ENCODE measurements at regions not wholly inside any gene's neighbourhood (a gene's known extent, or its start where the extent isn't known, plus 50 kb on each side); places are given as distances from the start of the nearest gene placed in this dataset.

DNA sequence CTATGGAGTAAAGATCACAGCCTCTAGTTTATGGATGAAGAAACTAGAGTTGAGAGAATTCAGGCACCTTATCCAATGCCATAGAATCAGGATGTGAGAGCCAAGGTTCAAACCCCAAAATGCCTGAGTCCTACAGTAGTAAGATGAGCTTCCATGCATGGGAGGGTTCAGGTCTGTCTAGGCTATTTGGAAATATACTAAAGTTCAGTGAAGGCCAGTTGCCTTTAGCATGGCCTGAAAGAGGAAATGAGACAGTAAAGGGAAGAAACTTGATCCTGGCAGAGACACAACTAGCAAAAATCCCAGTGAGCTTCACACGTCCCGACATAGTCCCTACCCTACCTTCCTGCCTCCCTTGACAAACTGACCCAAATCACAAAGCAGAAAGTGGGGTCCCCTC is 317.0 kb downstream of the RASEF start:
- DNase-seq (ENCODE audit: low spot score) (no peak), ATAC-seq (ENCODE audit: low read depth) (no peak)
- Histone ChIP-seq H3K4me3 (ENCODE audit: severe bottlenecking) (no peak overlapping the region), H3K27me3 (ENCODE audit: insufficient read depth, poor library complexity, severe bottlenecking) (no peaks in the 10 kb centered on the region), H3K9me3 (ENCODE audit: severe bottlenecking) (no peaks in the 10 kb centered on the region), H3K27ac (ENCODE audit: poor library complexity, severe bottlenecking) (no peak overlapping the region), H3K4me1 (ENCODE audit: insufficient read depth, poor library complexity, severe bottlenecking) (no peaks in the 10 kb centered on the region), H3K36me3 (ENCODE audit: low read depth) (no peaks in the 10 kb centered on the region)
- TF ChIP-seq, protein P1, sequence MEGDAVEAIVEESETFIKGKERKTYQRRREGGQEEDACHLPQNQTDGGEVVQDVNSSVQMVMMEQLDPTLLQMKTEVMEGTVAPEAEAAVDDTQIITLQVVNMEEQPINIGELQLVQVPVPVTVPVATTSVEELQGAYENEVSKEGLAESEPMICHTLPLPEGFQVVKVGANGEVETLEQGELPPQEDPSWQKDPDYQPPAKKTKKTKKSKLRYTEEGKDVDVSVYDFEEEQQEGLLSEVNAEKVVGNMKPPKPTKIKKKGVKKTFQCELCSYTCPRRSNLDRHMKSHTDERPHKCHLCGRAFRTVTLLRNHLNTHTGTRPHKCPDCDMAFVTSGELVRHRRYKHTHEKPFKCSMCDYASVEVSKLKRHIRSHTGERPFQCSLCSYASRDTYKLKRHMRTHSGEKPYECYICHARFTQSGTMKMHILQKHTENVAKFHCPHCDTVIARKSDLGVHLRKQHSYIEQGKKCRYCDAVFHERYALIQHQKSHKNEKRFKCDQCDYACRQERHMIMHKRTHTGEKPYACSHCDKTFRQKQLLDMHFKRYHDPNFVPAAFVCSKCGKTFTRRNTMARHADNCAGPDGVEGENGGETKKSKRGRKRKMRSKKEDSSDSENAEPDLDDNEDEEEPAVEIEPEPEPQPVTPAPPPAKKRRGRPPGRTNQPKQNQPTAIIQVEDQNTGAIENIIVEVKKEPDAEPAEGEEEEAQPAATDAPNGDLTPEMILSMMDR (IDR thresholded peaks at IDR 0.05; ENCODE audit: poor library complexity, severe bottlenecking), result no peak

DNA sequence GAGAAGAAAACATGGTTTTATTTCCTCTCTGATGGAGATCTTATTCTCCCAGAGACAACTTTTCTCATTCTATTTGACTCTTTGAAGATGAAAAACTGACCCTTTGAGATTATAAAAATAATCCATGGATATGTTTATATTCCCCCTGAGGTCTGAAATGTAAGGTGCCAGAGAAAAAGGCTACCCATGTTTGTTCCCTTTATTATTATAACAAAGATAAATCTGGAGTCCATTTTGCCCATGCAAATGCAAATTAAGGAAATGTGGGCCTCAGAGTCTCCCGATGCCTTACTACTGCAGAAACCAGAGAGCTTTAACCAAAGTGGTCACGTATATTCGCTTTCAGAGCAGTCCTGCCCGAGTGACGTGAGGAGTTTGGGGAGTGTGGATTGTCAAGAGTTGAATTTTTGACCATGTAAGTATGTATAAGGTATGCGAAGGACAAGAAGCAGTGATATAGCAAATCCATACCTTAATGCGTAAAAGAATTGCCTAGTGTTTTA is 312.5 kb downstream of the RASEF start:
- no peaks in the 10 kb centered on the region for H3K36me3 ChIP-seq (ENCODE audit: low read depth)
- TF ChIP-seq, protein P1 (IDR thresholded peaks at IDR 0.05; ENCODE audit: poor library complexity, severe bottlenecking), result no peak
- no peak overlapping the region for H3K4me3 ChIP-seq (ENCODE audit: severe bottlenecking)
- H3K9me3 ChIP-seq (ENCODE audit: severe bottlenecking), result no peaks in the 10 kb centered on the region
- ATAC-seq (ENCODE audit: low read depth) (no peak), DNase-seq (ENCODE audit: low spot score) (no peak)
- H3K4me1 ChIP-seq (ENCODE audit: insufficient read depth, poor library complexity, severe bottlenecking), result no peaks in the 10 kb centered on the region
- H3K27ac ChIP-seq (ENCODE audit: poor library complexity, severe bottlenecking), result no peak overlapping the region
- no peaks in the 10 kb centered on the region for H3K27me3 ChIP-seq (ENCODE audit: insufficient read depth, poor library complexity, severe bottlenecking)

DNA sequence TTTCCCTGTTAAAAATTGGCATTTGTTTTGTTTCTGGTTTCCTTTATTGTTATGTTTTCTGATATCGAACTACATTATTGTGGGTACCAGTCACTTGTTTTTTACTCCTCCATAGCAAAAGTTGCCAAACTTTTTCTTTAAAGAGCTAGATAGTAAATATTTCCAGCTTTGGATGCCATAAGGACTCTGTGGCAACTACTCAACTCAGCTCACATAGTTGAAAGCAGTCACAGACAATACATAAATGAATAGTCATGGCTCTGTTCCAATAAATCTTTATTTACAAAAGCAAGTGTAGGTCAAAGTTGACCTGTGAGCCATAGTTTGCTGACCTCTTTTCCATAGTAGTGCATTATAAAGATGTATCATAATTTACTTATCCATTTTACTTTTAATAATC is 305.0 kb downstream of the RASEF start:
- TF ChIP-seq, protein P1 (IDR thresholded peaks at IDR 0.05; ENCODE audit: poor library complexity, severe bottlenecking), result no peak
- ATAC-seq (ENCODE audit: low read depth), result no peak

DNA sequence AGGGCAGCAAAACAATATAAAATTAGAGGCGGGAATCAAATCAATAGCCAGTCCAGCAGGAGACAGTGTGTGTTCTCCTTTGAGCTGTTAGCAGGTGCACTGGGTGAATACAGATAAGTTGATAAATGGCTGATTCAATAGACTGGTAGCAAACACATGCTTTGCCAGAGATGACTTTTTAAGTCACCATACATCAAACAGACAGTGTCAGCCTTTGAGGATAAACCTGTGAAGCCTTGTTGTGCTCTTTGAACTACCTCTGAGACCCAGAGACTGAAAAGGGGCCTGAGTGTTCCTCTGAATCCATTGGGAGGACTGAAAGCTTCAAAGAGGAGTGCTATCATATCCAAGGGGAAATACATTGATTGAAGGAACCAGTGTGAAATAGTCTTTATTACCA is 301.9 kb downstream of the RASEF start:
- Histone ChIP-seq H3K27ac (ENCODE audit: poor library complexity, severe bottlenecking) (no peak overlapping the region), H3K4me3 (ENCODE audit: severe bottlenecking) (no peak overlapping the region), H3K27me3 (ENCODE audit: insufficient read depth, poor library complexity, severe bottlenecking) (no peaks in the 10 kb centered on the region), H3K4me1 (ENCODE audit: insufficient read depth, poor library complexity, severe bottlenecking) (no peaks in the 10 kb centered on the region), H3K9me3 (ENCODE audit: severe bottlenecking) (no peaks in the 10 kb centered on the region), H3K36me3 (ENCODE audit: low read depth) (no peaks in the 10 kb centered on the region)
- no peak for ATAC-seq (ENCODE audit: low read depth)
- no peak for DNase-seq (ENCODE audit: low spot score)
- TF ChIP-seq, protein P1 (IDR thresholded peaks at IDR 0.05; ENCODE audit: poor library complexity, severe bottlenecking), result no peak

More for the DNA sequence above, 305.0 kb downstream of the RASEF start:
- Histone ChIP-seq H3K27me3 (ENCODE audit: insufficient read depth, poor library complexity, severe bottlenecking) (no peaks in the 10 kb centered on the region), H3K9me3 (ENCODE audit: severe bottlenecking) (no peaks in the 10 kb centered on the region), H3K36me3 (ENCODE audit: low read depth) (no peaks in the 10 kb centered on the region), H3K27ac (ENCODE audit: poor library complexity, severe bottlenecking) (no peak overlapping the region), H3K4me3 (ENCODE audit: severe bottlenecking) (no peak overlapping the region), H3K4me1 (ENCODE audit: insufficient read depth, poor library complexity, severe bottlenecking) (no peaks in the 10 kb centered on the region)
- no peak for DNase-seq (ENCODE audit: low spot score)

DNA sequence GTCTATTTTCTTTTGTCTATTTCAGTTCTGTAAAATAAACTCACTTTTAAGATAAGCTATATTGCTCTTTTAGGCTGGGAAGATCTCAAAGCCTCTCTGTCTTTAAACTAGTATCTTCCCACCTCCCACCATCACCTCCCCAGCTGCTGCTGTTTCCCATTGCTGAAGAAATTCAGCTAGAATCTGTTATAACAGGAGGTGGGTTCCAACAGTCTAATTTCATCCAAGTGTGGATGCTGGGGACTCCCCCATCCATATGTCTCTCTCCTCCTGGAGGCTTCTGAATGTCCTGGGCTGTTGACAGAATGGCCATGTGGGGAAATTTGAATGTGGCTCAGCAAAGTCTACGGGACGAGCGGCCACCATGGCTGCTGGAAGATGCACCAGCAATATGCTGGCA is 301.0 kb downstream of the RASEF start:
- TF ChIP-seq, protein P1 (IDR thresholded peaks at IDR 0.05; ENCODE audit: poor library complexity, severe bottlenecking), result no peak
- H3K27ac ChIP-seq (ENCODE audit: poor library complexity, severe bottlenecking), result no peak overlapping the region
- H3K27me3 ChIP-seq (ENCODE audit: insufficient read depth, poor library complexity, severe bottlenecking), result no peaks in the 10 kb centered on the region
- H3K4me3 ChIP-seq (ENCODE audit: severe bottlenecking), result no peak overlapping the region
- DNase-seq (ENCODE audit: low spot score) (no peak), ATAC-seq (ENCODE audit: low read depth) (no peak)
- no peaks in the 10 kb centered on the region for H3K36me3 ChIP-seq (ENCODE audit: low read depth)
- H3K4me1 ChIP-seq (ENCODE audit: insufficient read depth, poor library complexity, severe bottlenecking), result no peaks in the 10 kb centered on the region
- H3K9me3 ChIP-seq (ENCODE audit: severe bottlenecking), result no peaks in the 10 kb centered on the region

All from RWPE2 (cell line).